ENCODE measurements at regions not wholly inside any gene's neighbourhood (a gene's known extent, or its start where the extent isn't known, plus 50 kb on each side); places are given as distances from the start of the nearest gene placed in this dataset.
"Not testable (repeated sequence)": the region's sequence is repeated elsewhere in the genome, so short reads cannot be mapped to it uniquely, and the experiment has no call there.

GRCh38 chr2:91574255-91574654 lies 2882.8 kb downstream of the RPIA start:
- DNase-seq = not testable (repeated sequence)

DNA sequence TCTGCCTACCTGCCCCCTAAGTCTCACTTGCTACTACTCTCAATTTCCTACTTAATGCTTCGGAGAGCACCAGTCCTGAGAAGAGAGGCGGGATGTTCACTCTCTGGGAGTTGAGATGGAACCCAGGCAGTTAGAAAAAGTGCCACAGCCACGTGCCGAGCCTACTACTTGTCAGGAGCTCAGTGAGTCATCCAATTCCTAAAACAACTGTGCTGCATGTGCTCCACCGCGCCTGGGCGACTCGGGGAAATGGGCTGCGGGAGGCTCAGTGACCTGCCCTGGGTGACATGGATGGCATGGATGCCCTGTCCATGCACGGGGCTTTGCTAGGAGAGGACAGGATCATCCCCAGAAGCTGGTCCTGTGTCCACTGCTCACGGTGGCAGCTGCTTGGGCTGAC lies 2884.2 kb downstream of the RPIA start:
- not testable (repeated sequence) for DNase-seq

DNA sequence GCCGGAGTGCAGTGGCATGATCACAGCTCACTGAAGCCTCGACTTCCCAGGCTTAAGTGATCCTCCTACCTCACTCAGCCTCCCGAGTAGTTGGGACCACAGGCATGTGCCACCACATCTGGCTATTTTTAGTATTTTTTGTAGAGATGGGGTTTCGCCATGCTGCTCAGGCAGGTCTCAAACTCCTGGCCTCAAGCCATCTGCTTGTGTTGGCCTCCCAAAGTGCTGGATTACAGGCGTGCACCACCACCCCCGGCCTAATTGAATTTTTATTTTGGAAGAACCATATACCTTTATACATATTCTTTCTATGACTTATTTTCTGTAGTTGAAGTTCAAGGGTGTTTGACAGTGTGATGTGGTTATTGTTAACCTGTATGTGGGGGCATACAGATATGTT lies 2885.9 kb downstream of the RPIA start:
- DNase-seq = not testable (repeated sequence)

GRCh38 chr2:91578678-91579077 lies 2887.2 kb downstream of the RPIA start:
- DNase-seq = not testable (repeated sequence)

DNA sequence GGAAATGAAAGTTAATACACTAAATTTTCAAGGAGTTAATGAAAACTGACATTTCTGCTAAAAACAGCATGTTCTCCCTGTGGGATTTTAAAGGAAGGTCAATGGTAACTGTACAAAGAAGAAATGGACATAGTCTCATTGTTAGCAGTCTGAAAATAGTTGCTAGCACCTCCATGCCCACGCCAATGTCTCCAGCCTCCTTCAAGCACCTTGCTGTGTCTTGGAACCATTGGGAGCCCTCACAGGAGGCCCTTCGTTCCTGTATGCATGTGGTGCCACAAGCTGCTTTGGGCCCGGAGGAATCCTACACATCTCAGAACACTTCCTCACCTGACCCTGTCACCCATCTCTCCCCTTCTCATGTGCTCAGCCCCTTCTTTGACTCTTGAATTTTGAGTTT lies 2888.1 kb downstream of the RPIA start:
- not testable (repeated sequence) for DNase-seq

DNA sequence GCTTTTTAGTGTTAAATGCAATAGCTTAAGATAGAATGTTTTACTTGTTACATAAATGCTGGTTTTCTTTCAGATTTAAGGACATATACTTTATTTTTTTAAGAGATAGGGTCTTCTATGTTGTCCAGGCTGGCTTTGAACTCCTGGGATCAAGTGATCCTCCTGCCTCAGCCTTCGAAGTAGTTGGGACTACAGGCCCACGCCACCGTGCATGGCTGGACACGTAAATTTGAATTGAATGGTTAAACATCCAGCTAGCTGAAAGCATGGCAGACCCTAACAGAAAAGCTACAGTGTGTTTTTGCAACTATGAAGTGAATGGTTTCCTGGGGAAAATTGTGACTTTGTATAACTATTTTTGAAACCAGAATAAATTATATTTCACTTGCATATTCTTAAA lies 2888.6 kb downstream of the RPIA start:
- DNase-seq = not testable (repeated sequence)

DNA sequence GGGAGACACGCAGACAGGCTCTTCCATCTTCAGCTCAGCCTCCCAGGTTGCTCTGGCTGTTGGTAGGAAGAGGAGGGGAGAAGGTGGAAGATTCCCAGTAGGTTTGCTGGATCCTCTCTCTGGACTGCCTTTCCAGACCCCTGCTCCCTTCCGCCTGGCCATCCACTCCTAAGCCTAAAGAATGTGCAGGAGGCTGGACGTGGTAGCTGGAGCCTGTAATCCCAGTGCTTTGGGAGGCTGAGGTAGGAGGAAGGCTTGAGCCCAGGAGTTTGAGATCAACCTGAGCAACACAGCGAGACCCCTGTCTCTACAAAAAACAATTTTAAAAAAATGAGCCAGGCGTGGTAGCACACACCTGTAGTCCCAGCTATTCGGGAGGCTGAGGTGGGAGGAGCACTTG lies 2895.6 kb downstream of the RPIA start:
- DNase-seq = not testable (repeated sequence)

DNA sequence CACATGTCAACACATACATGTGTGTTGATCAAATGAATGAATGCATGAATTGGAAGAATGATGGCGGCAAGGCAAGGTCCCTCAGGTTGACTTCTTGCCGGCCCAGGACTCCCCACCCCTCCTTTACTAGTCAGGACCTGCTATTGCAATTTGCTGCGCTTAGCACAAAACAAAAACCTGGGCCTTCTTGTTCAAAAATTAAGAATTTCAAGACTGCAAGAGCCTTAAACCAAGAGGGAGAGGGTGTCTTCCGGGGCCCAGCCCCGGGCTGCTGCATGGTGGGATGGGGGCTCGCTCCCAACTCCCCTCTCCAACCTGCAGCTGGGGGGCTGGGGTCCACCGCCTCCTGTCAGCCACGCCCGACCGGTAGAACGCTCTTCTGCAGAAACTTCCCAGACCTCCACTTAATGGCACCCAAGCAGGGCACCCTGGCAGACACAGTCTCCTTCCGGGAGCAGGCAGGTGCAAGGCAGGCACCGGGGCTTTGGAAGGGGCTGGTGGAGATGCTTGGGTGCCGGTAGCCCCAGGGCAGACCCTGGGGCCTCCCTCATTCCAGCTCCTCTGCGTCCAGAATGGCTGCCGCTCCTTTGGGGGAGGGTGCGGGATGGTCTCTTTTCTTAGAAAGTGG lies 2896.5 kb downstream of the RPIA start:
- not testable (repeated sequence) for DNase-seq

DNA sequence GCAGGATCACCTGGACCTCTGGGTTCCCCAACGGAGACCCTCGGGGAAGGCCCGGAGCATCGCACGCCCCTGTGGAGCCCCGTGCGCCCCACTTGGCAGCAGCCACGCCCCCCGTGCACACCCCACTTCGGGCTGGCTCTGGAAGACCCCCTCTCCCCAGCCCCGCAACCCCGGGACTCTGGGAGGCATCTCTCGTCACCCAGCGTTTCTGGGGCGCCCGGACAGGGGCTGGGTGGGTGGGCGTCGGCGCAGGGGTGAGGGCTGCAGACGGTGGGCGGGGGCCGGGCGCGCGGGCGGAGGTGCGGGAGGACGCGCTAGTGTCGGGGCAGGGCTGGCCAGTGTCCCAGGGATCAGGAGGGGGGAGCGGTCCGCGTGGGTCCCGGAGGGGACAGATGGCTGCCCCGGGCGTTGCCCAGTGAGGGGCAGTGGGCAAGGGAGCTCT lies 2897.3 kb downstream of the RPIA start:
- DNase-seq = not testable (repeated sequence)

- DNase-seq = not testable (repeated sequence)
These were observed 2898.2 kb downstream of the RPIA start for GRCh38 chr2:91589454-91590328.

- not testable (repeated sequence) for DNase-seq
These were observed 2898.9 kb downstream of the RPIA start for GRCh38 chr2:91590381-91590780.

DNA sequence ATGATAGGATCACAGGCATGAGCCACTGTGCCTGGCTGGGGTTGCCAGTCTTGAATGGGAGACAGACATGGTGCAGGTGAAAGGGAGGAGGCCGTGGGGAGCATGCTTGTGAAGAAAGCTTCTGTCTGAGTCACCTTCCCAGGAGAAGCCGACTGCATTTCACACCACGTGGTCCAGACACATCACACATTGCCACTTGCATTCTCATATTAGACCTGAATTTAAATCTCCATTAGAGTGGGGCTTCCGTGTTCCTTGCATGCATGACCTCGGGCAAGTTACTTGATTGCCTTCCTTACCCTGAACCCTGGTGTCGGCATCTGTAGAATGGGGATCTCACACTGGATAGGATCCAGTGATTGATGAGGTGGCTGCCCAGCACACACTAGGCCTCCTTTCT lies 2899.6 kb downstream of the RPIA start:
- DNase-seq = not testable (repeated sequence)

DNA sequence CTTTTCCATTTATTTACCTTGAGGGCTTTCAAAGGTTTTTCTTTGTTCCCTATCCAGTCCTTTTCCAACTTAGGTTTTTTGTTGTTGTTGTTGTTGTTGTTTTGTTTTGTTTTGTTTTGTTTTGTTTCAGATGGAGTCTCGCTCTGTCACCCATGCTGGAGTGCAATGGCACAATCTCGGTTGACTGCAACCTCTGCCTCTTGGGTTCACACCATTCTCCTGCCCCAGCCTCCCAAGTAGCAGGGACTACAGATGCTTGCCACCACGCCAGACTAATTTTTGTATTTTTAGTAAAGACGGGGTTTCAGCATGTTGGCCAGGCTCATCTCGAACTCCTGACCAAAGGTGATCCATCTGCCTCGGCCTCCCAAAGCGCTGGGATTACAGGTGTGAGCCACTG lies 2906.0 kb downstream of the RPIA start:
- not testable (repeated sequence) for DNase-seq

GRCh38 chr2:91598519-91598918 lies 2907.0 kb downstream of the RPIA start:
- not testable (repeated sequence) for DNase-seq

- not testable (repeated sequence) for DNase-seq
These were observed 2907.5 kb downstream of the RPIA start for GRCh38 chr2:91599000-91599399.

DNA sequence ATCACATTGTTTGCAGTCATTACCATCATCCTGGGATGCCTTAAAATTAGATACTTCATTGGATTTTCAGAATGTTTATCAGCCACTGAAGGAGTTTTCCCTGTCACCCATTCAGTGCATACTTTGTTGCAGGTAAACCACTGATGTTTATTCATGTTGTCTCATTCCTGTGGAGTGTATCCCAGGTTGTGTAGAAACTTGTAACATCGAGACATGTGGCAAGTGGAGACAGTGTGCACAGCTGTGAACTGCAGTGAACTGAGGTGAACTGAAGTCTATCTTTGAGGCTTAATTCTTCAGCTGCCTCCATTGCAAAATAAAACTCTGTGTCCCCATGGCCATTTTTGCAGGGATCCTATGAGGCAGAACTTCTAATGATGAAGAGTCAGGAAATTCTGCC lies 2911.4 kb downstream of the RPIA start:
- DNase-seq = not testable (repeated sequence)

- DNase-seq = not testable (repeated sequence)
These were observed 2912.5 kb downstream of the RPIA start for GRCh38 chr2:91603996-91604395.

DNA sequence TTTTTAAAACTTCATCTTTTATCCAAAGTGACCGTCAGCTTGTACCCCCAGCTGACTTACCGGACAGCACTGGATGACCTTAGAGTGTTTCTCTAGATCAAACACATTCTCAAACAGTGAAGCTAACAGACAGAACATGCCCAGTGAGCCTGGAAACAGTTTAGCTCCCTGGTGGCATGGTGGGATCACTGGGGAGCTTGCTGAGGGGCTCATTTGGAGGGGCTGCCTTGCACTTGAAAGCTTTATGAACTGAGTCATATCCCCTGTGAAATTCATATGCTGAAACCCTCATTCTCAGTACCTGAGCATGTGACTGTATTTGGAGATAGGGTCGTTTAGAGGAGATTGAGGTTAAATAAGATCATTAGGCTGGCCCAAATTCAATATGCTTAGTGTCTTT lies 2913.2 kb downstream of the RPIA start:
- DNase-seq = not testable (repeated sequence)

DNA sequence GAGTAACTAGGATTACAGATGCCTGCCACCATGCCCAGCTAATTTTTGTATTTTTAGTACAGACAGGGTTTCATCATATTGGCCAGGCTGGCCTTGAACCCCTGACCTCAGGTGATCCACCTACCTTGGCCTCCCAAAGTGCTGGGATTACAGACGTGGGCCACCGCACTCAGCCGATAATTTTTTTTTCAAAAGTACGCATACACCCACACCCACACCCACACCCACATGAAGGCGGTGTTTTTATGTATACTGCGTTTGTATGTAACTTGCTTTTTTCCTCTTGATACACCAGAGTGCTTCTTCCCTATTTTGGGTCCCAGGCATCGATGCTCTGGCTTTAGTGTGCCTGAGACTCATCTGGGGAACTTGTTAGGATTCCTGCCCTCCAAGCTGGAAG lies 2932.3 kb downstream of the RPIA start:
- DNase-seq = not testable (repeated sequence)

- not testable (repeated sequence) for DNase-seq
These were observed 2937.0 kb downstream of the RPIA start for GRCh38 chr2:91628471-91628870.

DNA sequence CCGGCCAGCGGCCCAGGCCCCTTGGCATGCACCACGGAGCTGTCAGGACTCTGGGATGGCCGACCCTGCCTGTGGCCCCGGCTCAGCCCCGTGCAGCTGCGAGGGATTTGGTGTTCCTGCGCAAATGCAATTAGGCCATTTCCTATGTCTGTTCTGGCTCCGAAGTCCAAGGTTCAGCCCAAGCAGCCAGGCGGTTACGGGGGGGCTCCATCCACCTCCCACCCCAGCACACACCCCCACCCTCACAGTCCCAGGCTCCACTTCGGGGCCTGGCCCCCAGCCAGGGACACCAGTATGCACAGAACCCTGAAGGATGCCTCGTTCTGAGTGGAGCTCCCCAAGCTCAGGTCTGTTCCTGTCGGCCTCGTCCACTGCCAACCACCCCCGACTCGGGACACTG lies 2965.7 kb downstream of the RPIA start:
- not testable (repeated sequence) for DNase-seq

DNA sequence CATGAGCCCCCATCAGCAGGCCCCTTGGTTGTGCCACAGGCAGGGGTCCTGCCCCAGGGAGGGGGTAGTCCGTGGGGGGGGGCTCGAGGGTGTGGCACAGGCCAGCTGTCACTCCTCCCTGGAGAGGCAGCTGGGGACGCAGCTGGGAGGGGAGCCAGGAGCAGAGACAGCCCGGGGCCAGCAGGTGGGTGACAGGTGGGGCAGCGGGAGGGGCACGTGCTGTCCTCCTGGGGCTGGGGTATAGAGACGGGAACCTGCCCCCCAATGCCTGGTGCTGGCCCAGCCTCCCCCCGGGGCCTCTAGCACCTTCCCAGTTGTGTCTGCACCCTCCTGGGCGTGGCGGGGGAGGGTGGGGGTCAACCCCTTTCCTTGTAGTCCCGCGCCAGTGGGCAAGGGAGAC lies 2966.9 kb downstream of the RPIA start:
- DNase-seq = not testable (repeated sequence)

DNA sequence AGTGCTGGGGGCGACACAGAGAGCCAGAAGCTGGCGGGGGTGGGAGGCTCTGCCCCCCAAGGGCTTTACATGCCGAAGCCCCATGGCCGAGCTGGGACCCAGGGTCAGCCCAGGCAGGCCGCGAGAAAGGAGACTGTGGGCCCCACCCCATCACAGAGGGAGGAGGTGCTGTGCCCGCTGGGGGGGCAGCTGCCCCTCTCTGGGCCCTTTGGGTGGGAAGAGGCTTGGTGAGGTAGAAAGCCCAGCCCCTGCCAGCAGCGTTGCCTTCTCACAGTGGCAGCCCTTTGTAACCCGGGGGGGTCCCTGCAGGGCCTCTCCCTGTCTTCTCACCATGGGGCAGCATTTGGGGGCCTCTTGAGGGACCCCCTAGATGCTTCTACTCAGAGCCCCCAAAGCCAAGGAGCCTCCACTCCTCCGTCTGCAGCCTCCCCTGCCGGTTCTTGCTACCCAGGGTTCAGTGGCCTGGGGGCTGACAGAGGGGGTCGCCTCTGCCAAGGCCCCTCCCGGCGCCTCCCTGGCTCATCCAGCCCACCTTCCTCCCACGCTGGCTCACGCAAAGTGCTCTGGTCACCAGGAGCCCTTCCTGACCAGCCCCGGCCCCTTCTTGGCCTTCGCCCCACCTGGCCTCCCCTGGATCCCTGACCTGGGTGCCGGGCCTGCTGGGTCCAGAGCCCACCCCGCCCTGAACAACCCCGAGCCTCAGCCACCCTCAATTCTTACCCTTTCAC lies 2967.9 kb downstream of the RPIA start:
- DNase-seq = not testable (repeated sequence)

Measured in activated CD4-positive, alpha-beta T cell treated with anti-CD3 and anti-CD28 coated beads, Interleukin-2, amount 50 U/mL, for 4 hours (primary cell).